Karpas-422 (cell line): ENCODE measurements at regions not wholly inside any gene's neighbourhood (a gene's known extent, or its start where the extent isn't known, plus 50 kb on each side); places are given as distances from the start of the nearest gene placed in this dataset.
"Not testable (repeated sequence)": the region's sequence is repeated elsewhere in the genome, so short reads cannot be mapped to it uniquely, and the experiment has no call there.

ENCODE experiments used
- DNase-seq: peaks from one replicate; pipeline ENCODE4 v3.0.0-alpha.2; 2015
- H2AFZ ChIP-seq: fragments of 200-600 bp; sonication (generic); 2 replicates; pipeline ENCODE4 v1.6.1; 2014; ENCODE audit warnings: antibody characterized with exemption, low read length, mixed read lengths
- H3K27ac ChIP-seq: fragments of 200-600 bp; sonication (generic); 2 replicates; pipeline ENCODE4 v1.5.1; 2014; ENCODE audit warnings: mild to moderate bottlenecking, low read length, moderate library complexity
- H3K27me3 ChIP-seq: fragments of 200-600 bp; sonication (generic); 2 replicates; pipeline ENCODE4 v1.6.1; 2014; ENCODE audit warnings: low read length, mixed read lengths
- H3K36me3 ChIP-seq: fragments of 200-600 bp; sonication (generic); 2 replicates; pipeline ENCODE4 v1.6.1; 2014; ENCODE audit warnings: low read length, mixed read lengths; ENCODE audit not compliant: insufficient read depth
- H3K4me1 ChIP-seq: fragments of 200-600 bp; sonication (generic); 2 replicates; pipeline ENCODE4 v1.6.1; 2014; ENCODE audit warnings: mild to moderate bottlenecking, low read length, mixed read lengths
- H3K4me2 ChIP-seq: fragments of 200-600 bp; sonication (generic); 2 replicates; pipeline ENCODE4 v1.6.1; 2014; ENCODE audit warnings: low read length, low read depth, mild to moderate bottlenecking; ENCODE audit not compliant: poor library complexity, severe bottlenecking
- H3K4me3 ChIP-seq: fragments of 200-600 bp; sonication (generic); 2 replicates; pipeline ENCODE4 v1.5.1; 2014; ENCODE audit warnings: mild to moderate bottlenecking, antibody characterized with exemption, low read length, mixed read lengths
- H3K79me2 ChIP-seq: fragments of 200-600 bp; sonication (generic); 2 replicates; pipeline ENCODE4 v1.6.1; 2014; ENCODE audit warnings: mild to moderate bottlenecking, low read length, mixed read lengths
- H3K9ac ChIP-seq: fragments of 200-600 bp; sonication (generic); 2 replicates; pipeline ENCODE4 v1.6.0; 2014; ENCODE audit warnings: low read length
- H3K9me2 ChIP-seq: fragments of 200-600 bp; sonication (generic), shearing (Covaris generic); replicated peaks from 2 replicates; pipeline ENCODE4 v1.6.0; 2014; ENCODE audit warnings: mild to moderate bottlenecking, low read length, moderate library complexity; ENCODE audit not compliant: insufficient read depth
- H3K9me3 ChIP-seq: fragments of 300-700, 200-600 bp; sonication (generic); 2 replicates; pipeline ENCODE4 v1.6.1; 2014; ENCODE audit warnings: low read length, mixed read lengths
- H4K20me1 ChIP-seq: fragments of 200-600 bp; sonication (generic); 2 replicates; pipeline ENCODE4 v1.6.1; 2014; ENCODE audit warnings: mild to moderate bottlenecking, antibody characterized with exemption, low read length, low read depth; ENCODE audit not compliant: insufficient read depth

GRCh38 chr10:78664929-78665553 lies 403.7 kb upstream of the ZMIZ1 start:
- H3K36me3 ChIP-seq, result no peaks in the 10 kb centered on the region
- H3K79me2 ChIP-seq, result no peaks in the 10 kb centered on the region
- no peaks in the 10 kb centered on the region for H4K20me1 ChIP-seq
- H3K27ac ChIP-seq, result no peak overlapping the region
- H3K9me3 ChIP-seq, result peaks cover 10% of the 10 kb centered on the region
- peak; percentile 79 for DNase-seq
- no peaks in the 10 kb centered on the region for H3K9me2 ChIP-seq
- H3K4me1 ChIP-seq, result no peaks in the 10 kb centered on the region; the same call in 1 of the 2 replicates
- H3K27me3 ChIP-seq, result peaks cover 7% of the 10 kb centered on the region; the same call in 1 of the 2 replicates
- no peak overlapping the region for H3K4me2 ChIP-seq
- H3K9ac ChIP-seq, result no peak overlapping the region
- H2AFZ ChIP-seq, result no peak overlapping the region
- H3K4me3 ChIP-seq, result no peak overlapping the region

- Histone ChIP-seq H3K4me2 (no peak overlapping the region), H3K79me2 (no peaks in the 10 kb centered on the region), H3K36me3 (no peaks in the 10 kb centered on the region), H3K27me3 (no peaks in the 10 kb centered on the region), H3K4me3 (no peak overlapping the region), H2AFZ (no peak overlapping the region), H3K9me2 (no peaks in the 10 kb centered on the region), H4K20me1 (no peaks in the 10 kb centered on the region; the same call in 1 of the 2 replicates), H3K9ac (no peak overlapping the region), H3K4me1 (no peaks in the 10 kb centered on the region), H3K9me3 (no peaks in the 10 kb centered on the region), H3K27ac (no peak overlapping the region)
- peak; percentile 21 for DNase-seq
Measured at GRCh38 chr10:78672918-78673317, 395.8 kb upstream of the ZMIZ1 start.

GRCh38 chr10:78681141-78681540 lies 387.6 kb upstream of the ZMIZ1 start:
- not testable (repeated sequence) for H3K4me1 ChIP-seq, H3K9me2 ChIP-seq, H4K20me1 ChIP-seq, DNase-seq, H3K9ac ChIP-seq, H3K9me3 ChIP-seq, H3K27ac ChIP-seq, H3K4me2 ChIP-seq, H3K27me3 ChIP-seq, H3K36me3 ChIP-seq, H2AFZ ChIP-seq, H3K79me2 ChIP-seq, H3K4me3 ChIP-seq

- H3K9me3 ChIP-seq, DNase-seq, H3K36me3 ChIP-seq, H2AFZ ChIP-seq, H3K4me3 ChIP-seq, H3K4me1 ChIP-seq, H3K27ac ChIP-seq, H3K4me2 ChIP-seq, H3K27me3 ChIP-seq, H3K79me2 ChIP-seq, H3K9me2 ChIP-seq, H3K9ac ChIP-seq, H4K20me1 ChIP-seq: not testable (repeated sequence)
Measured at GRCh38 chr10:78681986-78682385, 386.8 kb upstream of the ZMIZ1 start.

- Histone ChIP-seq H3K27me3 (no peaks in the 10 kb centered on the region), H3K4me2 (no peak overlapping the region), H3K9me2 (no peaks in the 10 kb centered on the region), H3K9me3 (no peaks in the 10 kb centered on the region), H3K27ac (no peak overlapping the region), H4K20me1 (no peaks in the 10 kb centered on the region), H3K36me3 (no peaks in the 10 kb centered on the region), H3K79me2 (no peaks in the 10 kb centered on the region), H3K4me3 (no peak overlapping the region), H3K9ac (no peak overlapping the region), H3K4me1 (no peaks in the 10 kb centered on the region), H2AFZ (no peak overlapping the region)
- DNase-seq, result no peak
Measured at GRCh38 chr10:78684947-78685346, 383.8 kb upstream of the ZMIZ1 start.

- Histone ChIP-seq H2AFZ (no peak overlapping the region), H3K9ac (no peak overlapping the region), H3K4me2 (no peak overlapping the region), H3K36me3 (no peaks in the 10 kb centered on the region), H4K20me1 (no peaks in the 10 kb centered on the region), H3K9me3 (no peaks in the 10 kb centered on the region), H3K79me2 (no peaks in the 10 kb centered on the region), H3K27ac (no peak overlapping the region), H3K4me3 (no peak overlapping the region), H3K27me3 (no peaks in the 10 kb centered on the region), H3K4me1 (no peaks in the 10 kb centered on the region), H3K9me2 (no peaks in the 10 kb centered on the region)
- no peak for DNase-seq
Measured at GRCh38 chr10:78685466-78686103, 383.2 kb upstream of the ZMIZ1 start.

GRCh38 chr10:78686444-78687060 lies 382.2 kb upstream of the ZMIZ1 start:
- Histone ChIP-seq H3K36me3 (no peaks in the 10 kb centered on the region), H3K4me1 (no peaks in the 10 kb centered on the region), H3K27me3 (no peaks in the 10 kb centered on the region), H3K79me2 (no peaks in the 10 kb centered on the region), H2AFZ (no peak overlapping the region), H3K9ac (no peak overlapping the region), H3K4me3 (no peak overlapping the region), H3K9me3 (no peaks in the 10 kb centered on the region), H4K20me1 (no peaks in the 10 kb centered on the region), H3K4me2 (no peak overlapping the region), H3K27ac (no peak overlapping the region), H3K9me2 (no peaks in the 10 kb centered on the region)
- DNase-seq, result no peak

- Histone ChIP-seq H3K79me2 (no peaks in the 10 kb centered on the region), H3K4me1 (no peaks in the 10 kb centered on the region), H2AFZ (no peak overlapping the region), H4K20me1 (no peaks in the 10 kb centered on the region), H3K27me3 (no peaks in the 10 kb centered on the region), H3K4me3 (no peak overlapping the region), H3K27ac (no peak overlapping the region), H3K36me3 (no peaks in the 10 kb centered on the region), H3K9me3 (no peaks in the 10 kb centered on the region), H3K9ac (no peak overlapping the region), H3K4me2 (no peak overlapping the region), H3K9me2 (no peaks in the 10 kb centered on the region)
- no peak for DNase-seq
Measured at GRCh38 chr10:78687626-78688025, 381.1 kb upstream of the ZMIZ1 start.
